Inflammatory macrophage treated with lipopolysaccharide for 4 hours (primary cell): ENCODE measurements at regions not wholly inside any gene's neighbourhood (a gene's known extent, or its start where the extent isn't known, plus 50 kb on each side); places are given as distances from the start of the nearest gene placed in this dataset.

ENCODE experiments used
- DNase-seq: peaks from one replicate; pipeline ENCODE4 v3.0.0-alpha.2; 2020

GRCh38 chr12:77189458-77189857 is 124.1 kb upstream of the E2F7 start:
- DNase-seq: no peak

DNA sequence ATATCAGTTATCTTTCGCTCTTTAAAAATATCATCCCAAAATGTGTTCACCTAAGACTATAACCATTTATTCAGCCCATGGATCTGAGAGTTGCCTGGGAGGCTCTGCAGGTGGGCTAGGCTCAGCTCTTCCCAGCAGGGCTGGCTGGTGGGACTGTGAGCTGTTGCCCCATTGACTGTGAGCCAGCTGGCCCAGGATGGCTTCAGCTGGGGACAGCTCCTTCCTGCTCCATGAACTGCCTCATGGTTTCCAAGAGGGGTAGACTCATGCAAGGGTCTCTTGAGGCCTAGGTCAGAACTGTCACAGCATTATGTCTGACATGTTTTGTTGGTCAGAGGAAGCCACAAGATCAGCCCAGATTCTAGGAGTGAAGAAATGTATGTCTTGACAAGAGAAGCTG is 114.1 kb upstream of the E2F7 start:
- no peak for DNase-seq

- DNase-seq: no peak
Measured at GRCh38 chr12:77167801-77168200, 102.4 kb upstream of the E2F7 start.

GRCh38 chr12:77166696-77167095 is 101.3 kb upstream of the E2F7 start:
- no peak for DNase-seq

GRCh38 chr12:77163074-77164038 is 98.0 kb upstream of the E2F7 start:
- no peak for DNase-seq

DNA sequence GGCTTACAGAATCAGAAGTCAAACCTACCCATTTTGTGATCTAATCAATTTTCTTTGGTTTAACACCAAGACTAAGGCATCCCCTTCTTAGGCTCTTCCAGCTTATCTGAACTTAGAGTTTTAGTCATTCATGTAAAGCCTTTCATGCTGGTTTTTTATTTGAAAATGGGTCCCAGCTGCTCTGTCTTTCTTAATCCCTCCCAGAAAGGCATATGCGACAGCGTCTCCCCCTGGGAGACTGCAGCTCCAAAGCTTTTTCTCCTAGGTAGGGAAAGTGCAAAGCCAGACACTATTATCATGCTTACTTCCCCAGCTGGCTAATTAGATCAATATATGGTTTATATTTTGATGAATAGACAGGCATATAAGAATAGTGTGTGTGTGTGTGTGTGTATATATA is 96.6 kb upstream of the E2F7 start:
- no peak for DNase-seq

- DNase-seq: no peak
Measured at GRCh38 chr12:77160931-77161330, 95.6 kb upstream of the E2F7 start.

- DNase-seq: no peak
Measured at GRCh38 chr12:77153706-77154105, 88.3 kb upstream of the E2F7 start.

DNA sequence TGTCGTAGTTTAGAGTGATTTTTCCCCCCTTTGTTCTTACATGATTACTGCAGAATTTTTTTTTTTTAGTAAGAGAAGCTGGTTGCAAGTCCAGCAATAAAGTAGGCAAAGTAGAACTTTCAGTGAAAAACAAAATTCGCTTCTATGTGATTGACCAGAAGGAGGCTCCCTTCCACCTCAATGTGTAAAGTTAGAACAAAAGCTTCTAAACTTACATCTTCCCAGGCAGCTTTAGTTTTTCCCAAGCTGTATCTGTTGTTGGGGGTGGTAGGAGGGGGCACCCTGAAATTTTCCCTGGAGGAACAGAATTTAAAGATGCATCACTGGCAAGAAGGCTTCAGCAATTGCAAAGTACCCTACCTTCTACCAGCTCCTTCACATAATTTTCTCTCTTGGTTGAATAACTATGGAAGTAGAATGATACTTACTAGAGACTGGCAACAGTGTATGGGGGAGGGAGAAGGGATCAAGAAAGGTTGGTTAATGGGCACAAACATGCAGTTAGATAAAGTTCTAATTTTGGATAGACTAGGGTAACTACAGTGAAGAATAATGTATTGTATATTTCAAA is 87.3 kb upstream of the E2F7 start:
- no peak for DNase-seq

DNA sequence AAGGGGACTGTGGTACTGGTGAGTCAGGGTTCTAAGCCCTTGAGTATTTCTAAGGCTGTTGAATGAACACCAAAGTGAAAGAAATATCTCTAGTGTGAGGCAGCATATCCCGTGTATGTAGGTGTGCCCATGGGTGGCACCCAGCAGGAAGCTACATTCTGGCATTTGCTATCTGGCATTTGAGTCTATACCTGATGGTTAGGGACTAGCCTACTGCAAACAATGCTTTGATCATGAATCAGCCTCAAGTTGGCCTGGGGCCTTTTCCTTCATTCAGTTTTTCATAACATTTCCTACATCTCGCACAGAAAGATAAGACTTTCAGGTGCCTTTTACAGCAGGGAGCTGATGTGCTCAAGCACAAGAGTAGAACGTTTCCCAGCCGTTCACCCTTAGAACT is 85.7 kb upstream of the E2F7 start:
- DNase-seq: no peak

GRCh38 chr12:77133566-77133965 is 68.2 kb upstream of the E2F7 start:
- DNase-seq: no peak

- no peak for DNase-seq
Measured at GRCh38 chr12:77131977-77132490, 66.7 kb upstream of the E2F7 start.

GRCh38 chr12:77130193-77130592 is 64.8 kb upstream of the E2F7 start:
- no peak for DNase-seq

GRCh38 chr12:77124767-77125166 is 59.4 kb upstream of the E2F7 start:
- DNase-seq: no peak

GRCh38 chr12:77122661-77123060 is 57.3 kb upstream of the E2F7 start:
- no peak for DNase-seq

DNA sequence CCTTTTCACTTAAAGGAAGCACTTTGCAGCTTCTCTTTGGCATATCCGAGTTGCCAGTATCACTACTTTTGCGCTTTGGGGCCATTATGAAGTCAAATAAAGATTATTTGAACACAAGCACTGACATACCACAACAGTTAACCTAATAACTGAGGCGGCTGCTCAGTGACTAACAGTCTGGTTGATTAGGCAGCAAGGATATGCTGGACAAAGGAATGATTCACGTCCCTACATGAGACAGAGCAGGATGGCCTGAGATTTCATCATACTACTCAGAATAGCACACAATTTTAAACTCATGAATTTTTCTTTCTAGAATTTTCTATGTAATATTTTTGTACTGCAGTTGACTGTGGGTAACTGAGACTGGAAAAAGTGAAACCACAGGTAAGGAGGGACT is 56.9 kb upstream of the E2F7 start:
- DNase-seq: no peak

DNA sequence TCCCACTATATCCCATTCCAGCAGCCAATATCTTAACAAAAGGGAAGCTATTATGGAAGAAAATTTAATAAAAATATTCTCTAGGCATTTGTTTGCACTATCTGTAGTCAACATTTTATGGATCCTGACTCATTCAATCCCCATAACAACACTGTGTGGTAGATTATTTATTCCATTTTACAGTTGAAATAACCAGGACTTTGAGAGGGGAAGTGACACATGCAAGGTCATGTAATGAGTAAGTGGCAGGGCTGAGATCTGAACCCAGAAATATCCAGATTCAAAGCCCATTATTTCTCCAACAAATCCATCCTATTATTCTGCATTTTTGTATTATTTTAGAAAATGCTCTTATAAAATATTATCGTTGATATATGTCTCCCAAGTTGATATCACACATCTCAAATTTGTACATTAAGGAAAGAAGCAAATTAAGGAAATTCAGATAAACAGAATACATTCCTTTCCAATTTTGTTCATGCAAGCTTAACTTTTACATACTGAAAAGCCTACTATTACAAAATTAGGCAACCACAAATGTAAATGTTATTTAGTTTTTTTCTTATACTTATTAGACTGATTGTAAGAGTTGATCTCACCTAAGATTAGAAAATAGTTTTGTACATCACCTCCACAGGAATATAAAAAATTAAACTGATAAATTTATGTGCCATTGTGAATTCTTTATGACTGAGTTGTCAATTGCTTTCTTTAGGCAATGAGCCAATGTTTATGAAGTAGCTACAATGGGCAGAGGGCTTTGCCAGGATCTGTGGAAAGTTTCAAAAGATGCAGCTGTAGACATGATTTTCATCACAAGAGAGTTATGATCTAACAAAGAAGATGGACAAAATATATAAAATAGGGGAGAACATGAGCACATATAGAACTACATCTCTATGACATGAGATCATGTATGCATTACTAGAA is 55.1 kb upstream of the E2F7 start:
- DNase-seq: no peak

- DNase-seq: no peak
Measured at GRCh38 chr12:77118696-77119095, 53.3 kb upstream of the E2F7 start.

- no peak for DNase-seq
Measured at GRCh38 chr12:77116277-77116676, 50.9 kb upstream of the E2F7 start.

GRCh38 chr12:77115471-77115870 is 50.1 kb upstream of the E2F7 start:
- no peak for DNase-seq
